ENCODE measurements at regions not wholly inside any gene's neighbourhood (a gene's known extent, or its start where the extent isn't known, plus 50 kb on each side); places are given as distances from the start of the nearest gene placed in this dataset.

- TF ChIP-seq NFRKB (IDR thresholded peaks at IDR 0.05) (no peak), BHLHE40 (IDR thresholded peaks at IDR 0.05; ENCODE audit: borderline replicate concordance) (no peak), FOXM1 (IDR thresholded peaks at IDR 0.05; ENCODE audit: borderline replicate concordance) (no peak), HDGF (IDR thresholded peaks at IDR 0.05; ENCODE audit: borderline replicate concordance) (no peak), SP1 (IDR thresholded peaks at IDR 0.05) (no peak), TARDBP (IDR thresholded peaks at IDR 0.05) (no peak)
- ChIA-PET POLR2A (no interaction called here), CTCF (interaction anchor here (0.6 to 1.3 kb wide), 3 partner anchors 36 to 99 kb away, joined by 3 to 4 read pairs (median 4); no protein-coding TSS in a partner anchor)
- DNase-seq (ENCODE audit: extremely low spot score), result peak; percentile 70
Observed at GRCh38 chr3:11096266-11097139, 57.8 kb upstream of the HRH1 start.

- ChIA-PET POLR2A (no interaction called here), CTCF (no interaction called here)
- no peak for DNase-seq (ENCODE audit: extremely low spot score)
- TF ChIP-seq ARNT (IDR thresholded peaks at IDR 0.05) (no peak), L3MBTL2 (conservative IDR thresholded peaks at IDR 0.05) (no peak), SUZ12 (IDR thresholded peaks at IDR 0.05) (no peak), LEF1 (IDR thresholded peaks at IDR 0.05; ENCODE audit: borderline replicate concordance) (no peak), SP1 (IDR thresholded peaks at IDR 0.05) (no peak), ELF4 (IDR thresholded peaks at IDR 0.05) (no peak), BHLHE40 (IDR thresholded peaks at IDR 0.05; ENCODE audit: borderline replicate concordance) (no peak), CTBP1 (IDR thresholded peaks at IDR 0.05; ENCODE audit: borderline replicate concordance) (no peak), ZNF384 (IDR thresholded peaks at IDR 0.05) (no peak), FOXA1 (IDR thresholded peaks at IDR 0.05) (no peak), HDGF (IDR thresholded peaks at IDR 0.05; ENCODE audit: borderline replicate concordance) (no peak)
Observed at GRCh38 chr3:11099306-11099705, 55.0 kb upstream of the HRH1 start.
